HEK293T (cell line): ENCODE measurements at regions not wholly inside any gene's neighbourhood (a gene's known extent, or its start where the extent isn't known, plus 50 kb on each side); places are given as distances from the start of the nearest gene placed in this dataset.

Experiments
- CTCF ChIA-PET: fragments of 350-600 bp; formaldehyde crosslinking; extraction: SDS; loops from one replicate; lab custom pipeline; 2021; ENCODE audit warnings: antibody characterized with exemption, inconsistent platforms; lab: Yijun Ruan, JAX
- POLR2A ChIA-PET: fragments of 350-600 bp; formaldehyde crosslinking; extraction: SDS; loops from one replicate; lab custom pipeline; 2020; ENCODE audit warnings: antibody characterized with exemption, inconsistent platforms; lab: Yijun Ruan, JAX
- DNase-seq: peaks from one replicate; pipeline ENCODE4 v3.0.0; 2012; ENCODE audit warnings: mixed read lengths; ENCODE audit errors: extremely low spot score
- ARNT ChIP-seq: fragments of 450-650 bp; IDR thresholded peaks from 2 replicates; pipeline ENCODE4 v1.6.1; 2017; ENCODE audit warnings: mild to moderate bottlenecking
- BHLHE40 ChIP-seq: fragments of 450-650 bp; IDR thresholded peaks from 2 replicates; pipeline ENCODE4 v1.6.1; 2016; ENCODE audit warnings: mild to moderate bottlenecking, moderate library complexity, borderline replicate concordance
- CTBP1 ChIP-seq: fragments of 450-650 bp; IDR thresholded peaks from 2 replicates; pipeline ENCODE4 v1.6.1; 2016; ENCODE audit warnings: borderline replicate concordance
- ELF4 ChIP-seq: fragments of 450-650 bp; IDR thresholded peaks from 2 replicates; pipeline ENCODE4 v1.6.1; 2017; ENCODE audit warnings: antibody characterized with exemption
- FOXA1 ChIP-seq: fragments of 450-650 bp; IDR thresholded peaks from 2 replicates; pipeline ENCODE4 v1.6.1; 2016; ENCODE audit warnings: mild to moderate bottlenecking
- FOXK2 ChIP-seq: fragments of 450-650 bp; IDR thresholded peaks from 2 replicates; pipeline ENCODE4 v1.6.1; 2016; ENCODE audit warnings: mild to moderate bottlenecking
- FOXM1 ChIP-seq: fragments of 450-650 bp; IDR thresholded peaks from 2 replicates; pipeline ENCODE4 v1.6.1; 2017; ENCODE audit warnings: mild to moderate bottlenecking, borderline replicate concordance
- HDGF ChIP-seq: fragments of 450-650 bp; IDR thresholded peaks from 2 replicates; pipeline ENCODE4 v1.6.1; 2017; ENCODE audit warnings: antibody characterized with exemption, borderline replicate concordance
- L3MBTL2 ChIP-seq: fragments of 450-650 bp; conservative IDR thresholded peaks from 2 replicates; pipeline ENCODE4 v1.6.1; 2016; ENCODE audit warnings: mild to moderate bottlenecking
- LEF1 ChIP-seq: fragments of 450-650 bp; IDR thresholded peaks from 2 replicates; pipeline ENCODE4 v1.6.1; 2017; ENCODE audit warnings: mild to moderate bottlenecking, borderline replicate concordance
- NFRKB ChIP-seq: fragments of 450-650 bp; IDR thresholded peaks from 2 replicates; pipeline ENCODE4 v1.6.1; 2016; ENCODE audit warnings: mild to moderate bottlenecking, moderate library complexity
- SP1 ChIP-seq: fragments of 450-650 bp; IDR thresholded peaks from 2 replicates; pipeline ENCODE4 v1.6.1; 2017
- SUZ12 ChIP-seq: fragments of 450-650 bp; IDR thresholded peaks from 2 replicates; pipeline ENCODE4 v1.6.1; 2016; ENCODE audit warnings: mild to moderate bottlenecking
- TARDBP ChIP-seq: fragments of 450-650 bp; IDR thresholded peaks from 2 replicates; pipeline ENCODE4 v1.6.1; 2016
- ZNF384 ChIP-seq: fragments of 450-650 bp; IDR thresholded peaks from 2 replicates; pipeline ENCODE4 v1.6.1; 2016
- TF ChIP-seq, protein P1 (sequence below): fragments of 450-650 bp; IDR thresholded peaks from 2 replicates; pipeline ENCODE4 v1.6.1; 2016

GRCh38 chr5:62702126-62702525 lies 123.5 kb downstream of the LRRC70 start:
- no peak for DNase-seq
- CTCF ChIA-PET = no interaction called here
- TF ChIP-seq, protein P1, sequence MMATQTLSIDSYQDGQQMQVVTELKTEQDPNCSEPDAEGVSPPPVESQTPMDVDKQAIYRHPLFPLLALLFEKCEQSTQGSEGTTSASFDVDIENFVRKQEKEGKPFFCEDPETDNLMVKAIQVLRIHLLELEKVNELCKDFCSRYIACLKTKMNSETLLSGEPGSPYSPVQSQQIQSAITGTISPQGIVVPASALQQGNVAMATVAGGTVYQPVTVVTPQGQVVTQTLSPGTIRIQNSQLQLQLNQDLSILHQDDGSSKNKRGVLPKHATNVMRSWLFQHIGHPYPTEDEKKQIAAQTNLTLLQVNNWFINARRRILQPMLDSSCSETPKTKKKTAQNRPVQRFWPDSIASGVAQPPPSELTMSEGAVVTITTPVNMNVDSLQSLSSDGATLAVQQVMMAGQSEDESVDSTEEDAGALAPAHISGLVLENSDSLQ = no peak
- no peak for TF ChIP-seq FOXA1
- no peak for TF ChIP-seq SP1
- TF ChIP-seq L3MBTL2 = no peak
- TF ChIP-seq HDGF = no peak
- no peak for TF ChIP-seq ARNT
- TF ChIP-seq ZNF384 = no peak
- no peak for TF ChIP-seq FOXK2
- TF ChIP-seq BHLHE40 = no peak
- no peak for TF ChIP-seq TARDBP
- TF ChIP-seq SUZ12 = no peak
- TF ChIP-seq CTBP1 = no peak
- no peak for TF ChIP-seq NFRKB
- no peak for TF ChIP-seq ELF4
- TF ChIP-seq LEF1 = no peak
- no peak for TF ChIP-seq FOXM1
- POLR2A ChIA-PET = no interaction called here

DNA sequence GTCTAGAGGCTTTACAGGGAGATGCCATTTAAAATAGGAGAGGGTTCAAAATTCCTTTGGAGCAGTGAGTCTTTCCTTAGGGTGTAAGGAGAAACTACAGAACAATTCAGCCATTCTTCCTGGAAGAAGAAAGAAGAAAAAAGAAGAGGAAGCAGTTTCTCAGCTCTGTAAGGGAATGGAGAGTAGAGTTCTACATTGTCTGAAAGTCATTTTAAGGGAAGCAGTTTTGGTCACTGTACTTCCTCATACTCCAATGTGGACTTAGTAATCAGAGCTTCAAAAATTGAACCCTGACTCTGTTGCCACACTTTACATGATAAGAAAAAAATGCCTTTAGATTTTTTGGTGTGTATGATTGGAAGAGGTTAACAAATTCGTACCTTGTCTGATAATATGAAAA lies 122.4 kb downstream of the LRRC70 start:
- ChIA-PET CTCF (no interaction called here), POLR2A (no interaction called here)
- DNase-seq = no peak
- TF ChIP-seq FOXM1 (no peak), L3MBTL2 (no peak), SUZ12 (no peak), ARNT (no peak), FOXK2 (no peak), ELF4 (no peak)

GRCh38 chr5:62698756-62699155 lies 120.1 kb downstream of the LRRC70 start:
- no peak for DNase-seq
- POLR2A ChIA-PET = no interaction called here
- CTCF ChIA-PET = no interaction called here
- TF ChIP-seq NFRKB (no peak), SUZ12 (no peak), BHLHE40 (no peak), TARDBP (no peak), ARNT (no peak), FOXK2 (no peak), FOXA1 (no peak)

- TF ChIP-seq SUZ12 = no peak
- TF ChIP-seq SP1 = no peak
- TF ChIP-seq, protein P1 = no peak
- no peak for TF ChIP-seq FOXM1
- no peak for TF ChIP-seq TARDBP
- no peak for TF ChIP-seq LEF1
- no peak for TF ChIP-seq HDGF
- TF ChIP-seq FOXK2 = no peak
- DNase-seq = no peak
- CTCF ChIA-PET = no interaction called here
- POLR2A ChIA-PET = no interaction called here
Measured at GRCh38 chr5:62695274-62695673, 116.7 kb downstream of the LRRC70 start.

GRCh38 chr5:62692946-62693713 lies 114.5 kb downstream of the LRRC70 start:
- TF ChIP-seq ARNT (no peak), HDGF (no peak), BHLHE40 (no peak), ZNF384 (no peak), TARDBP (no peak), FOXK2 (no peak), ELF4 (no peak), CTBP1 (no peak), SUZ12 (no peak), LEF1 (no peak), NFRKB (no peak), SP1 (no peak), FOXM1 (no peak), L3MBTL2 (no peak)
- TF ChIP-seq, protein P1 = no peak
- POLR2A ChIA-PET = interaction anchor here (1.2 kb wide), 1 partner anchor 10 kb away, joined by 3 read pairs; no protein-coding TSS in a partner anchor
- DNase-seq = no peak
- CTCF ChIA-PET = no interaction called here

DNA sequence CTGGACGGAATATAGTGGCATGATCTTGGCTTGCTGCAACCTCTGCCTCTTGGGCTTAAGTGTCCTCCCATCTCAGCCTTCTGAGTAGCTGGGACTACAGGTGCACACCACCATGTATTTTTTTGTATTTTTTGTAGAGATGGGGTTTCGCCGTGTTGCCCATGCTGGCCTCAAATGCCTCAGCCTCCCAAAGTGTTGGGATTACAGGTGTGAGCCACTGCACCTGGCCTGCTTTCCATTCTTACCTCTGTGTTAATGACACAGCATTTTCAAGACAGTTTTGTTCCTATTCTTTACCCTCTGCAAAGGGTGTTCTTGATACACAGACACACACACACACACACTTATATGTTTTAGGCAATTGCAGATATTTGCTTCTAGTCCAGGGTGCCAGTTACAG lies 113.3 kb downstream of the LRRC70 start:
- TF ChIP-seq L3MBTL2 (no peak), FOXK2 (no peak), LEF1 (no peak), NFRKB (no peak), FOXA1 (no peak), SP1 (no peak), HDGF (no peak)
- TF ChIP-seq, protein P1 = no peak
- CTCF ChIA-PET = no interaction called here
- POLR2A ChIA-PET = no interaction called here
- DNase-seq = no peak
